MM.1S (cell line): ENCODE measurements at regions not wholly inside any gene's neighbourhood (a gene's known extent, or its start where the extent isn't known, plus 50 kb on each side); places are given as distances from the start of the nearest gene placed in this dataset.

ENCODE experiments used
- DNase-seq: peaks from one replicate; pipeline ENCODE4 v3.0.0-alpha.2; 2015
- H2AFZ ChIP-seq: fragments of 300-600 bp; sonication (generic); 2 replicates; pipeline ENCODE4 v1.6.0; 2016; ENCODE audit warnings: antibody characterized with exemption, low read length
- H3F3A ChIP-seq: fragments of 300-600 bp; sonication (generic); 2 replicates; pipeline ENCODE4 v1.6.1; 2016; ENCODE audit warnings: mild to moderate bottlenecking, antibody characterized with exemption, low read length, moderate library complexity, mixed read lengths; ENCODE audit not compliant: insufficient read depth
- H3K27ac ChIP-seq: fragments of 300-600 bp; sonication (generic); 2 replicates; pipeline ENCODE4 v1.5.1; 2016; ENCODE audit warnings: mild to moderate bottlenecking, low read length
- H3K27me3 ChIP-seq: fragments of 300-600 bp; sonication (generic); replicated peaks from 2 replicates; pipeline ENCODE4 v1.6.0; 2016; ENCODE audit warnings: low read length; ENCODE audit not compliant: insufficient read depth
- H3K36me3 ChIP-seq: fragments of 300-600 bp; sonication (generic); replicated peaks from 2 replicates; pipeline ENCODE4 v1.6.1; 2016; ENCODE audit warnings: mild to moderate bottlenecking, low read length, mixed read lengths; ENCODE audit not compliant: insufficient read depth
- H3K4me1 ChIP-seq: fragments of 300-600 bp; sonication (generic); 2 replicates; pipeline ENCODE4 v1.6.1; 2016; ENCODE audit warnings: low read length, mixed read lengths
- H3K4me2 ChIP-seq: fragments of 300-600 bp; sonication (generic); 2 replicates; pipeline ENCODE4 v1.6.0; 2016; ENCODE audit warnings: low read depth, low read length
- H3K4me3 ChIP-seq: fragments of 300-600 bp; sonication (generic); 2 replicates; pipeline ENCODE4 v1.5.1; 2016; ENCODE audit warnings: low read length, mixed read lengths
- H3K79me2 ChIP-seq: fragments of 300-600 bp; sonication (generic); 2 replicates; pipeline ENCODE4 v1.6.1; 2016; ENCODE audit warnings: mixed run types, low read length, mixed read lengths
- H3K9ac ChIP-seq: fragments of 300-600 bp; sonication (generic); 2 replicates; pipeline ENCODE4 v1.6.1; 2016; ENCODE audit warnings: low read length, mixed read lengths
- H3K9me2 ChIP-seq: fragments of 300-600 bp; sonication (generic); replicated peaks from 2 replicates; pipeline ENCODE4 v1.6.1; 2016; ENCODE audit warnings: mild to moderate bottlenecking, low read length, mixed read lengths; ENCODE audit not compliant: insufficient read depth
- H3K9me3 ChIP-seq: fragments of 300-600 bp; sonication (generic); replicated peaks from 2 replicates; pipeline ENCODE4 v1.6.1; 2016; ENCODE audit warnings: mild to moderate bottlenecking, low read length, mixed read lengths; ENCODE audit not compliant: insufficient read depth
- H4K20me1 ChIP-seq: fragments of 300-600 bp; sonication (generic); 2 replicates; pipeline ENCODE4 v1.6.1; 2016; ENCODE audit warnings: mild to moderate bottlenecking, low read length, moderate library complexity, mixed read lengths; ENCODE audit not compliant: insufficient read depth
- EZH2 ChIP-seq: fragments of 300-600 bp; sonication (generic); optimal IDR thresholded peaks from 2 replicates; pipeline ENCODE3; 2017; ENCODE audit warnings: low read depth, mild to moderate bottlenecking, antibody characterized with exemption, low read length, mixed read lengths
- EZH2phosphoT487 ChIP-seq: fragments of 300-600 bp; sonication (generic); IDR thresholded peaks from 2 replicates; pipeline ENCODE4 v1.6.1; 2018; ENCODE audit warnings: antibody characterized with exemption, low read length
- TF ChIP-seq, protein P1 (sequence below): fragments of 300-600 bp; sonication (generic); IDR thresholded peaks from 2 replicates; pipeline ENCODE4 v1.5.1; 2016; ENCODE audit warnings: antibody characterized with exemption, low read length, mixed read lengths

- no peaks in the 10 kb centered on the region for H4K20me1 ChIP-seq
- peak overlapping the region; percentile 56; the same call in 1 of the 2 replicates for H3K4me3 ChIP-seq
- no peak for DNase-seq
- H3K79me2 ChIP-seq, result no peaks in the 10 kb centered on the region
- H3K9me2 ChIP-seq, result no peaks in the 10 kb centered on the region
- peak overlapping the region; percentile 86 for H3K4me2 ChIP-seq
- peaks cover 16% of the 10 kb centered on the region for H3K4me1 ChIP-seq
- H3K36me3 ChIP-seq, result no peaks in the 10 kb centered on the region
- no peak overlapping the region for H3K9ac ChIP-seq
- H3K9me3 ChIP-seq, result no peaks in the 10 kb centered on the region
- H3K27me3 ChIP-seq, result no peaks in the 10 kb centered on the region
- no peak overlapping the region for H2AFZ ChIP-seq
- TF ChIP-seq EZH2 (no peak), EZH2phosphoT487 (no peak)
- TF ChIP-seq, protein P1, sequence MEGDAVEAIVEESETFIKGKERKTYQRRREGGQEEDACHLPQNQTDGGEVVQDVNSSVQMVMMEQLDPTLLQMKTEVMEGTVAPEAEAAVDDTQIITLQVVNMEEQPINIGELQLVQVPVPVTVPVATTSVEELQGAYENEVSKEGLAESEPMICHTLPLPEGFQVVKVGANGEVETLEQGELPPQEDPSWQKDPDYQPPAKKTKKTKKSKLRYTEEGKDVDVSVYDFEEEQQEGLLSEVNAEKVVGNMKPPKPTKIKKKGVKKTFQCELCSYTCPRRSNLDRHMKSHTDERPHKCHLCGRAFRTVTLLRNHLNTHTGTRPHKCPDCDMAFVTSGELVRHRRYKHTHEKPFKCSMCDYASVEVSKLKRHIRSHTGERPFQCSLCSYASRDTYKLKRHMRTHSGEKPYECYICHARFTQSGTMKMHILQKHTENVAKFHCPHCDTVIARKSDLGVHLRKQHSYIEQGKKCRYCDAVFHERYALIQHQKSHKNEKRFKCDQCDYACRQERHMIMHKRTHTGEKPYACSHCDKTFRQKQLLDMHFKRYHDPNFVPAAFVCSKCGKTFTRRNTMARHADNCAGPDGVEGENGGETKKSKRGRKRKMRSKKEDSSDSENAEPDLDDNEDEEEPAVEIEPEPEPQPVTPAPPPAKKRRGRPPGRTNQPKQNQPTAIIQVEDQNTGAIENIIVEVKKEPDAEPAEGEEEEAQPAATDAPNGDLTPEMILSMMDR, result no peak
- H3K27ac ChIP-seq, result no peak overlapping the region
- no peaks in the 10 kb centered on the region for H3F3A ChIP-seq
These were observed 109.7 kb upstream of the PNPLA4 start for GRCh38 chrX:8036914-8037313.

DNA sequence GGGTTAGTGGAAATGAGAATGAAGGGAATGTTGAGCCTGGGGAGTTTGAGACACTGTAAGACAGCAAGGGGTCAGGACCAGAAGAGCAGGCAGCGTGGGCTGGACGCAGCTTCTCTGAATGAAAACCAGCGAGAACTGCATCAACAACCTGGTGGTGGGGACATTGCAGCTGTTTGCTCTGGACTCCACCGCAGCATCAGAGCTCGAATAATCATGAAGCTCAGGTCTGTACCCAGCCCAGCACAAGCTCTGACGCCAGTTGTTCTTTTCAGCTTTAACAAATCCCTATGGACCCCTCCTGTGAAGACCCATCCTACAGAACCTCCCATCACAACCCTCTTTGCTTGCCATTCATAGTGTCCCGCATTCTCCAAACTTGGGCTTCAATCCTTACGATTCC lies 106.8 kb upstream of the PNPLA4 start:
- H3K27me3 ChIP-seq, result no peaks in the 10 kb centered on the region
- no peaks in the 10 kb centered on the region for H3K9me2 ChIP-seq
- no peak overlapping the region for H3K9ac ChIP-seq
- H4K20me1 ChIP-seq, result no peaks in the 10 kb centered on the region
- no peak overlapping the region for H3K4me3 ChIP-seq
- H3K4me1 ChIP-seq, result peaks cover 16% of the 10 kb centered on the region
- H3K79me2 ChIP-seq, result no peaks in the 10 kb centered on the region
- no peak overlapping the region for H3K27ac ChIP-seq
- no peaks in the 10 kb centered on the region for H3K36me3 ChIP-seq
- H3K4me2 ChIP-seq, result no peak overlapping the region
- H3F3A ChIP-seq, result no peaks in the 10 kb centered on the region
- no peaks in the 10 kb centered on the region for H3K9me3 ChIP-seq
- H2AFZ ChIP-seq, result no peak overlapping the region
- TF ChIP-seq, protein P1, result no peak
- no peak for TF ChIP-seq EZH2phosphoT487
- TF ChIP-seq EZH2, result no peak
- no peak for DNase-seq

GRCh38 chrX:8033175-8033574 lies 106.0 kb upstream of the PNPLA4 start:
- no peaks in the 10 kb centered on the region for H3K9me3 ChIP-seq
- no peaks in the 10 kb centered on the region for H3K9me2 ChIP-seq
- H2AFZ ChIP-seq, result no peak overlapping the region
- H3K9ac ChIP-seq, result no peak overlapping the region
- no peak for DNase-seq
- H3K27me3 ChIP-seq, result no peaks in the 10 kb centered on the region
- no peak overlapping the region for H3K4me2 ChIP-seq
- no peak overlapping the region for H3K4me3 ChIP-seq
- H3K27ac ChIP-seq, result no peak overlapping the region
- no peaks in the 10 kb centered on the region for H3K36me3 ChIP-seq
- H3F3A ChIP-seq, result no peaks in the 10 kb centered on the region
- peaks cover 14% of the 10 kb centered on the region for H3K4me1 ChIP-seq
- TF ChIP-seq EZH2phosphoT487 (no peak), EZH2 (no peak)
- TF ChIP-seq, protein P1, result no peak
- no peaks in the 10 kb centered on the region for H3K79me2 ChIP-seq
- no peaks in the 10 kb centered on the region for H4K20me1 ChIP-seq
